H9 (cell line): ENCODE measurements at regions not wholly inside any gene's neighbourhood (a gene's known extent, or its start where the extent isn't known, plus 50 kb on each side); places are given as distances from the start of the nearest gene placed in this dataset.
A peak's percentile ranks its signal among the peaks of the same experiment; 100 is the strongest.

Experiments
- DNase-seq: peaks from one replicate; pipeline ENCODE4 v3.0.0-alpha.2; 2017
- H2AFZ ChIP-seq: one replicate; pipeline ENCODE4 v1.6.1; 2013; ENCODE audit warnings: mild to moderate bottlenecking, low read length, control low read depth, moderate library complexity
- H2AK5ac ChIP-seq: 2 replicates; pipeline ENCODE4 v1.6.1; 2013; ENCODE audit warnings: low read length, control low read depth, mixed read lengths; ENCODE audit not compliant: insufficient read length
- H2BK120ac ChIP-seq: one replicate; pipeline ENCODE4 v1.6.1; 2013; ENCODE audit warnings: low read depth, mild to moderate bottlenecking, low read length, control low read depth, inconsistent platforms; ENCODE audit not compliant: poor library complexity, severe bottlenecking
- H2BK12ac ChIP-seq: 2 replicates; pipeline ENCODE4 v1.6.1; 2013; ENCODE audit warnings: low read length, control low read depth, mixed read lengths, low read depth; ENCODE audit not compliant: insufficient read length
- H2BK15ac ChIP-seq: 2 replicates; pipeline ENCODE4 v1.6.1; 2013; ENCODE audit warnings: low read depth, low read length, control low read depth
- H2BK20ac ChIP-seq: one replicate; pipeline ENCODE4 v1.6.1; 2013; ENCODE audit warnings: low read depth, mild to moderate bottlenecking, low read length, control low read depth, inconsistent platforms; ENCODE audit not compliant: poor library complexity, severe bottlenecking
- H2BK5ac ChIP-seq: 2 replicates; pipeline ENCODE4 v1.6.1; 2013; ENCODE audit warnings: low read length, control low read depth, mixed read lengths; ENCODE audit not compliant: insufficient read length
- H3K14ac ChIP-seq: 2 replicates; pipeline ENCODE4 v1.6.1; 2013; ENCODE audit warnings: low read length, control low read depth; ENCODE audit not compliant: insufficient read depth
- H3K18ac ChIP-seq: 2 replicates; pipeline ENCODE4 v1.6.1; 2013; ENCODE audit warnings: low read depth, mild to moderate bottlenecking, mixed read lengths, low read length, control low read depth; ENCODE audit not compliant: insufficient read length
- H3K23ac ChIP-seq: 2 replicates; pipeline ENCODE4 v1.6.1; 2013; ENCODE audit warnings: low read length, control low read depth, mixed read lengths, low read depth; ENCODE audit not compliant: insufficient read length
- H3K23me2 ChIP-seq: 2 replicates; pipeline ENCODE4 v1.6.1; 2013; ENCODE audit warnings: low read depth, mild to moderate bottlenecking, mixed read lengths, low read length, control low read depth; ENCODE audit not compliant: insufficient read length, poor library complexity, severe bottlenecking
- H3K27ac ChIP-seq: 2 replicates; pipeline ENCODE4 v1.5.1; 2013; ENCODE audit warnings: low read length, control low read depth, mixed read lengths, low read depth; ENCODE audit not compliant: insufficient read length
- H3K27me3 ChIP-seq: 2 replicates; pipeline ENCODE4 v1.6.1; 2013; ENCODE audit warnings: low read length, control low read depth, inconsistent platforms; ENCODE audit not compliant: insufficient read depth
- H3K4ac ChIP-seq: 2 replicates; pipeline ENCODE4 v1.6.1; 2013; ENCODE audit warnings: low read depth, mild to moderate bottlenecking, control low read depth, inconsistent platforms, low read length, moderate library complexity
- H3K4me1 ChIP-seq: 2 replicates; pipeline ENCODE4 v1.6.1; 2013; ENCODE audit warnings: low read length, control low read depth, inconsistent platforms; ENCODE audit not compliant: insufficient read depth
- H3K4me2 ChIP-seq: 2 replicates; pipeline ENCODE4 v1.6.1; 2013; ENCODE audit warnings: low read length, control low read depth, mixed read lengths; ENCODE audit not compliant: insufficient read length, insufficient read depth
- H3K56ac ChIP-seq: 2 replicates; pipeline ENCODE4 v1.6.1; 2013; ENCODE audit warnings: low read depth, mild to moderate bottlenecking, mixed read lengths, low read length, control low read depth; ENCODE audit not compliant: insufficient read length
- H3K79me1 ChIP-seq: 2 replicates; pipeline ENCODE4 v1.6.1; 2013; ENCODE audit warnings: low read depth, mild to moderate bottlenecking, moderate library complexity, low read length, control low read depth, inconsistent platforms; ENCODE audit not compliant: insufficient read depth, poor library complexity, severe bottlenecking
- H3K79me2 ChIP-seq: 2 replicates; pipeline ENCODE4 v1.6.1; 2013; ENCODE audit warnings: low read length, control low read depth, inconsistent platforms; ENCODE audit not compliant: insufficient read depth
- H3K9ac ChIP-seq: 2 replicates; pipeline ENCODE4 v1.6.1; 2013; ENCODE audit warnings: low read length, control low read depth, mixed read lengths; ENCODE audit not compliant: insufficient read length; ENCODE audit errors: extremely low read depth
- H3K9me3 ChIP-seq: one replicate; pipeline ENCODE4 v1.6.1; 2013; ENCODE audit warnings: low read depth, low read length, inconsistent platforms; ENCODE audit not compliant: control insufficient read depth
- H3T11ph ChIP-seq: one replicate; pipeline ENCODE4 v1.6.1; 2013; ENCODE audit warnings: mild to moderate bottlenecking, low read length, control low read depth, inconsistent platforms
- H4K20me1 ChIP-seq: one replicate; pipeline ENCODE4 v1.6.1; 2013; ENCODE audit not compliant: control insufficient read depth, insufficient read length, insufficient read depth
- H4K5ac ChIP-seq: 2 replicates; pipeline ENCODE4 v1.6.1; 2013; ENCODE audit warnings: low read depth, mild to moderate bottlenecking, mixed read lengths, low read length, control low read depth; ENCODE audit not compliant: insufficient read length
- H4K8ac ChIP-seq: replicated peaks from 2 replicates; pipeline ENCODE4 v1.6.1; 2013; ENCODE audit warnings: low read length, control low read depth, mixed read lengths, low read depth; ENCODE audit not compliant: insufficient read length
- H4K91ac ChIP-seq: 2 replicates; pipeline ENCODE4 v1.6.1; 2013; ENCODE audit warnings: low read depth, mild to moderate bottlenecking, moderate library complexity, mixed read lengths, low read length, control low read depth; ENCODE audit not compliant: insufficient read length
- H3K27ac Mint-ChIP-seq, 3 experiments: 2 replicates in 2 of 3; 3 replicates in 1 of 3; pipeline ENCODE4 v1.8.0; 2020 to 2021; ENCODE audit warnings: mixed read lengths in 3 of 3, mild to moderate bottlenecking in 1 of 3, moderate library complexity in 1 of 3
- H3K27me3 Mint-ChIP-seq: 2 replicates; pipeline ENCODE4 v1.8.0; 2021; ENCODE audit warnings: low read depth, mild to moderate bottlenecking, moderate library complexity, mixed read lengths
- H3K36me3 Mint-ChIP-seq, 3 experiments: 2 replicates in 2 of 3; 3 replicates in 1 of 3; pipeline ENCODE4 v1.8.0; 2020 to 2021; ENCODE audit warnings: low read depth in 3 of 3, mixed read lengths in 3 of 3; ENCODE audit not compliant: insufficient read depth in 1 of 3
- H3K4me1 Mint-ChIP-seq, 2 experiments: 2 replicates each; pipeline ENCODE4 v1.8.0; 2020; ENCODE audit warnings: mixed read lengths in 2 of 2
- H3K4me3 Mint-ChIP-seq, 2 experiments: 2 replicates in 1 of 2; 3 replicates in 1 of 2; pipeline ENCODE4 v1.8.0; 2020 to 2021; ENCODE audit warnings: mild to moderate bottlenecking in 2 of 2, mixed read lengths in 2 of 2, moderate library complexity in 1 of 2
- H3K9me3 Mint-ChIP-seq, 2 experiments: 2 replicates in 1 of 2; 3 replicates in 1 of 2; pipeline ENCODE4 v1.8.0; 2020; ENCODE audit warnings: mild to moderate bottlenecking in 2 of 2, mixed read lengths in 2 of 2, moderate library complexity in 1 of 2
- CTCF ChIP-seq: fragments of 200-600 bp; sonication (generic); conservative IDR thresholded peaks from 3 replicates; pipeline ENCODE4 v1.8.0; 2021; ENCODE audit warnings: antibody characterized with exemption, mild to moderate bottlenecking
- WGBS: extraction: QIAGEN DNeasy Blood & Tissue Kit; methylation state at CpG from one replicate; pipeline ENCODE4 v1.1.7; 2013; ENCODE audit warnings: missing lambda C conversion rate, low lambda C conversion rate, mixed read lengths; ENCODE audit not compliant: insufficient read length; ENCODE audit errors: extremely low coverage; 5-methylcytosine and 5-hydroxymethylcytosine counted together

- H3K4me3 Mint-ChIP-seq = no peak overlapping the region
- no peak for DNase-seq
- H3K18ac ChIP-seq = no peak overlapping the region
- no peak overlapping the region for H2BK5ac ChIP-seq
- H3K9me3 ChIP-seq = no peaks in the 10 kb centered on the region
- no peak overlapping the region for H2BK12ac ChIP-seq
- H2BK20ac ChIP-seq = no peak overlapping the region
- no peaks in the 10 kb centered on the region for H3K79me2 ChIP-seq
- H3K23ac ChIP-seq = no peak overlapping the region
- no peak for TF ChIP-seq CTCF
- no peak overlapping the region for H2AK5ac ChIP-seq
- H3K9me3 Mint-ChIP-seq = peaks cover 5 to 14% of the 10 kb centered on the region in 2 experiments; a peak in 4 of 5 replicates
- H4K5ac ChIP-seq = no peak overlapping the region
- H3K9ac ChIP-seq = no peak overlapping the region
- H3K4ac ChIP-seq = no peak overlapping the region
- no peaks in the 10 kb centered on the region for H3K79me1 ChIP-seq
- no peak overlapping the region for H3K4me2 ChIP-seq
- WGBS = no CpG with 5 or more reads among the region's 5 CpGs
- H3T11ph ChIP-seq = no peak overlapping the region
- H3K27ac Mint-ChIP-seq = peak overlapping the region in 1 of 3 experiments; percentile 35; a peak in 1 of 7 replicates
- no peak overlapping the region for H2AFZ ChIP-seq
- no peak overlapping the region for H2BK120ac ChIP-seq
- no peak overlapping the region for H3K27ac ChIP-seq
- H4K20me1 ChIP-seq = no peaks in the 10 kb centered on the region
- H4K8ac ChIP-seq = no peak overlapping the region
- no peak overlapping the region for H4K91ac ChIP-seq
- H3K36me3 Mint-ChIP-seq = peaks cover 0 to 11% (median 0%) of the 10 kb centered on the region in 3 experiments; a peak in 3 of 7 replicates
- H3K27me3 ChIP-seq = no peaks in the 10 kb centered on the region
- H3K14ac ChIP-seq = no peak overlapping the region
- no peak overlapping the region for H2BK15ac ChIP-seq
- no peaks in the 10 kb centered on the region for H3K23me2 ChIP-seq
- no peaks in the 10 kb centered on the region; the same call in 1 of the 2 replicates for H3K27me3 Mint-ChIP-seq
- no peak overlapping the region for H3K56ac ChIP-seq
- no peaks in the 10 kb centered on the region for H3K4me1 Mint-ChIP-seq
- H3K4me1 ChIP-seq = no peaks in the 10 kb centered on the region
Measured at GRCh38 chr2:3927031-3927430, 223.7 kb downstream of the DCDC2C start.
